Activated effector memory CD4-positive, alpha-beta T cell treated with anti-CD3 and anti-CD28 coated beads, Interleukin-2, amount 50 U/mL, for 16 hours (primary cell): ENCODE measurements at regions not wholly inside any gene's neighbourhood (a gene's known extent, or its start where the extent isn't known, plus 50 kb on each side); places are given as distances from the start of the nearest gene placed in this dataset.

Source experiments
- DNase-seq: peaks from one replicate; pipeline ENCODE4 v3.0.0-alpha.2; 2020

DNA sequence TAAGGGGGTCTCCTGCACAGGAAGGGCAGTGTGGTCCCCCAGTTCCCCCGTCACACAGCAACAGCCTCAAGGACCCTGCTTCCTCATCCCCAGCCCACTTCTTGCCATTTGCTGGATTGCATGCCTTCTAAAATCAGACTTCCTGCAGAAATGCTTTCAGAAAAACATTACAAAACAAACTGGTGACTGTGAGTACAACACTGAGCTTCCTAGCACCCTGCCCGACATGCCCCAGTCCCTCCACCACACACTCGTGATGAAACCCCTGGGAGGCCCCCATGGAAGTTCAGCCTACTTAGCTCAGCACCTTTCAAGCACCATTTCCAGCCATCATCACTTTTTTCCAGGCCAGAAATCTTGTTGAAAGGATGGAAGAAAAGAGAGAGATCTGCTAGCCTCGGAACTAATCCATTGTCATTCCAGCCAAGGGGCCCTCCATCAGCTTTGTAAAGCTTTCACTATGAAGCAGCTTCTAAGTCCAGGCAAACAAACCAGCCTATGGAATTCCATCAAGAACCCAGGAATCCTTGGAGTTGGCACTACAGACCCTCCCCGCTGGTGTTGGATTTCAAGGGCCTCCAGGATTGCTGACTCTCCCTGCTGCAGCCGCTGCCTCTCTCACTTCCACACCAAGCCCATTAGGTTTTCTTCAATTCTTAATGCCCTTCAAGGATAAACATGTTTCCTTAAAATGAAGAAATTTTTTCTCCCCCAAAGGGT, 114.6 kb downstream of the C5orf15 start:
- no peak for DNase-seq

DNA sequence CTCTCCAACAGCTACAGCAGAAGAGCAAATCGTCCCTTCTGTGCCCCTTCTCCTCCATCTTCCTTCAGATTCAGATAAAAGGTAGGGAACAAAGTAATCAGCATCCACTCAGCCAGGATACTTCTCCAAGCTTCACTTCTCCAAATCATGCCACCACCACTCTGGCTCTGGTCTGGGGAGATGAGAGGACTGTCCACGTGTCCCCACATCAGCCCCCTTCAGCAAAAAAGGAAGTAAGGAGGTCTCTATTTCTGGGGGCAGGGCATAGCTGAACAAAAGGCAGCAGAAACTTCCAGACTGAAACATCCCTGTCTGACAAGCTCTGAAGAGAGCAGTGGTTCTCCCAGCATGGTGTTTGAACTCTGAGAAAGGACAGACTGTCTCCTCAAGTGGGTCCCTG, 116.9 kb downstream of the C5orf15 start:
- no peak for DNase-seq

GRCh38 chr5:133850811-133851210, 117.6 kb downstream of the C5orf15 start:
- no peak for DNase-seq

- peak; percentile 53 for DNase-seq
Observed at GRCh38 chr5:133849116-133849515, 119.3 kb downstream of the C5orf15 start.

GRCh38 chr5:133848341-133848811, 120.0 kb downstream of the C5orf15 start:
- DNase-seq: peak; percentile 50

- DNase-seq: peak; percentile 53
Observed at GRCh38 chr5:133847886-133848285, 120.5 kb downstream of the C5orf15 start.

GRCh38 chr5:133847301-133847700, 121.1 kb downstream of the C5orf15 start:
- DNase-seq: peak; percentile 59

- peak; percentile 27 for DNase-seq
Observed at GRCh38 chr5:133846478-133847226, 121.8 kb downstream of the C5orf15 start.

GRCh38 chr5:133845271-133845670, 123.2 kb downstream of the C5orf15 start:
- DNase-seq: peak; percentile 45

DNA sequence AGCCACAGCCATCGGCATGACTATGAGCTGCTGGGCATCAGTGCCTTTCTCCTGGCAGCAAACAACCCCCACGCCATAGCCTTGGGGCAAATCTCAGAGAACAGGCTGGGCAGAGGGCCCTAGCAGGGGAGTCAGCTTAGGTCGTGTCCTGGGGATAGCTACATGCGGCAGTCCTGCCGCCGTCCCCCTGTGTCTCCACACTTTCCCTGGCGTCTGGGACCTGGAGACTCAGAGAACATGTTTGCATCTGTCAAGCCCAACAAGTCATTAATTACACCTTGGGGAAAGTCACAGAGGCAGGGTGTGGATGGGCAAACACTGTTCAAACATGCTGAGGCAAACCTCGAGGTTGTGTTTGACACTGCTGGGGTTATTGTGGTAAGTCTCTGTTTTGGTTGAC, 123.6 kb downstream of the C5orf15 start:
- DNase-seq: peak; percentile 39

GRCh38 chr5:133843911-133844310, 124.5 kb downstream of the C5orf15 start:
- DNase-seq: no peak

DNA sequence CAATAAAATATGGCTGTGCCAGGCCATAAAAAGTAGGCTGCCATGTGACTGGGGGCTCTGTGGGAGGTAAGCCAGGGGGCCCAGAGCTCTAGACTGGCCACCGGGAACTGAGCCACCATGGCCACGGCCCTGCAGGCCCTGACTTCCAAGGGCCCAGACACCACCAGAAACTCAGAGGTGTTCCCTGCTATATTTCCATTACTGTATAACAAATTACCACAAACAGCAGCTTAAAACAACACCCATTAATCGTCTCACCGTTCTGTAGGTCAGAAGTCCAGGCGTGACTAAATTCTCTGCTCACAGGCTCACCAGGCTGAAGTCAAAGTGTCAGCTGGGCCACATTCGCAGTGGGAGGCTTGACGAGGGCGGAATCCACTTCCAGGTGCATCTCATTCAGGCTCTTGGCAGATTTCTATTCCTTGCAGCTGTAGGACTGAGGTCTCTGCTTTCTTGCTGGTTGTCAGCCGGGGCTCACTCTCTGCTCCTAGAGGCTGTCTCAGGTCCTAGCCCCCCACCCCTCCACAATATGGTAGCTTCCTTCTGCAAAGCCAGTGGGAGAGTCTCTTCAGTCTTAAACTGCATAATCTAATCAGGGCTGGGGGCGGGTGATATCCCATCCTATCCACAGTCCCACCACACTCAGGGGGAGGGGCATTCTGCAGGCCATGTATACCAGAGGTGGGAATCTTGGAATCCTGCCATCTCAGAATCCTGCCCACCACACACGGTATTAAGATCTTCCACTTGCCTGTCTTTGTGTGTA, 125.4 kb downstream of the C5orf15 start:
- DNase-seq: peak; percentile 43

DNA sequence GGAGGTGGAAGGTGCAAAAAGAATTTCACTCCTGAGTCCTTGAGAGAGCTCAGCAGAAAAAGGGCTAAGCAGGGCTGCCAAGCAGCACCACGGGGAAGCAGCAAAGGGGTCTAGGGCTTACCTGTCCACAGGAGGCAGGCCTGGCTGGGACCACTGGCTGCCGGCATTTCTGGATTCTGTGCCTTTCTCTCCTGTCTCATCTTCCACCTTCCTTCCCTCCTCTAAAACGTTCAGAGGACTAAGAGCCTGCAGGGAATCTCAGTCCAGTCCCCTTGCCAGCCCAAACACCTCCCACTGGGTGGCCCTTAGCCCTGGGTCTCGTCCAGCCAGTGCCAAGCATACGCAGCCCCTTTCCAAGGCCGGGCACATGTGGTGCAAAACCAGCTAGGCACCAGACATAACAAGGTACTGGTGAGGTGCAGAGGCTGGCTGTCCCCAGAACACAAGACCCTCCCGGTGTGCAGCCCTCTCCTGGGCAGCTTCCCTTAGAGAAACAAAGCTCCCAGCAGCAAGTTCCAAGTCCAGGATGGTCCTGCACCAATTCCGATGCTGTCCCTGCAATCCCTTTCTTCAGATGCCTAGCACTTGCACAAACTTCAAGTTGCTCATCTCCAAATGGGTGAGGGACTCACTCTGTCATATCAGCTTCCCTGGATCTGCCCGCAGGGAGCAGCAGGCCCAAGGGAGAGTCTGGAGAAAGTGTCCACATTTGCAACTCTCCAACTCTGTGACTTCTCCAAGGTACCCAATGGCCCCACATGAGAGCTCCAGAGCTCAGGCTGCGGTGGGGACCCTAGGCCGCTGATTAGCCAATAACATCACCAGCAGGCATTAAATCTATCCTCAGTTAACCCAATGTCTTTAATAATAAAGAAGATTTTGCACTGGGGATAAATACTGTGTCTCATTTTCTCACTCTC, 126.3 kb downstream of the C5orf15 start:
- peak; percentile 49 for DNase-seq

- DNase-seq: no peak
Observed at GRCh38 chr5:133840168-133840567, 128.3 kb downstream of the C5orf15 start.

- DNase-seq: no peak
Observed at GRCh38 chr5:133839721-133840120, 128.7 kb downstream of the C5orf15 start.

- no peak for DNase-seq
Observed at GRCh38 chr5:133839090-133839489, 129.3 kb downstream of the C5orf15 start.

DNA sequence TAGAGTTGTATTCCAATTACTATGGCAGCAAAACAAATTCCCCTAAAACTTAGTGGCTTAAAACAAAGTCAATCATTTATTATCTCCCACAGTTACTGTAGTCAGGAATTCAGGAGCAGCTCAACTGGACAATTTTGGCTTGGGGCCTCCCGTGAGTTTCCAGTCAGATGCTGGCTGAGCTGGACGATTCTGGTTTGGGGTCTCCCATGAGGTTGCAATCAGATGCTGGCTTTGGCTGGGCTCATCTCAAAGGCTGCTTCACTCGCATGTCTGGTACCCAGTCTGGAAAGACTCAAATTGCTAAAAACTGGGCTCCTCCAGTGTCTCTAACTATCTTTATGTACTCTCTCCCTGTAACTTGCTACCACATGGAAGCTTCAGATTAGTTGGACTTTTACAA, 130.1 kb downstream of the C5orf15 start:
- no peak for DNase-seq

DNA sequence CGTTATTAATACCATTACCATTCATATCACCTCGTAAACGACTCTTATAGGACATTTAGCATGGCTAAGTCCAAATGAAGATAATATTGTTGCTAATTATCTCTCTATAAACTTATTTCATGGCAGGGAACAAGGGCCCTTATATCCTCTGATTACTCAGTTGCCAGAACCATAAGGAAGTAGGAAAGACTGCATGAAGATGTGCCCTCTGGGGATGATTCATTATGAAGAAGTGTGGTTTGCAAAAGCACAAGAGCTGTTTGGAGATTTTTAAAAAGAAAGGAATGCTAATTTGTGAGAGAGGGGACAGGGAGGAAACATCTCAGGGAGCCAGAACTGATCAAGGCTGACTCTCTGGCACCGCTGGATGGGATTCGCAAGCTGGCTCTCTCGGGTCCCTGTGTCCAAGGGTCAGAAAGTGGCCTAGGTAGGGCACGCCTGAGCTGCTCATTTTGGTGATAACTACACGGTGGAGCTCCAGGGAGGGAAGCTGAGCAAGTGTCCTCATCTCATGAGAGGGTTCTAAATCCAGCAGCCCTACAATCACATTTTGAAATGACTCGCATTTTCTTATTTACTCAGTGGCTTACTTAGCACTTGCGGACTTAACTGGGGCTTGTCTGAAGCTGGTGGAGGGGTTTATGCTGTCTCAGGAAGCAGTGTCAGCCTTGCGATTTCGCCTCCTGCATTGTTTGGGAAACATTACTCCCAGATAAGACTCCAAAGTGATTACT, 136.8 kb downstream of the C5orf15 start:
- DNase-seq: no peak

DNA sequence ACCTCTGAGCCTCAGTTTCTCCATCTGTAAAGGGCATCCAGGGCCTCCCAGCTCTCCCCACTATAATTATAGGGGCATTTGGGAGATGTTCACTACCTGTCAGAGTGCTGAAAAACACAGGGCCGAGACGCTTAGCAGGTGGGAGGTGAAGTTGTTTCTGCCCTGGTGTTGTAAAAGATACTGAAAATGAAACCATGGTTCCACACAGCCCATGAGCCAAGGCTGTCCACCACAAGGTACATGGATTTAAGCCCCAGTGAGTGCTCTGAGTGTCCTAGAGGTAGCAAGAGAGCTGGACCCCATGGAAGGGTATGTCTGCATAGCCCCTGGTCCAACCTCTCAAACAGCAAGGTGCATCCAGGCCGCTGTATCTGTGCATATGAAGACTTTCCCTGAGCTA, 137.5 kb downstream of the C5orf15 start:
- DNase-seq: no peak

DNA sequence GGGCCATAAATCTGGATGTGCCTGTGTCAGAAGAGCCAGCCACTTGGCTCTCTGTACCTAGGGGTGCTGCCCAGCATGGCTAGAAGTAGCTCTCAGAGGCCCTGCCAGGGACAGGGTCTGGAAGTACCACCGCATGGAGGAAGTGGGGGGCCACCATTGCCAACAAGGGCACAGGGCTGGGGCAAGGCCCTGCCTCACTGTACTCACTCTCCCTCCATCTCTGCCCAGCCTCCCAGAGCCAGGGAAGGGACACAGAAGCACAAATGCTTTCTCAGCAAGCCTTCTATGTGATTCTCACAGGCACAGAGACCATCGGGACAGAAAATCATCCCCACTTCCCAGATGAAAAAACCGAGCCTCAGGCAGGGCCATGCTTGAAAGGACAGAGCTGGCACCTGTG, 138.1 kb downstream of the C5orf15 start:
- no peak for DNase-seq

DNA sequence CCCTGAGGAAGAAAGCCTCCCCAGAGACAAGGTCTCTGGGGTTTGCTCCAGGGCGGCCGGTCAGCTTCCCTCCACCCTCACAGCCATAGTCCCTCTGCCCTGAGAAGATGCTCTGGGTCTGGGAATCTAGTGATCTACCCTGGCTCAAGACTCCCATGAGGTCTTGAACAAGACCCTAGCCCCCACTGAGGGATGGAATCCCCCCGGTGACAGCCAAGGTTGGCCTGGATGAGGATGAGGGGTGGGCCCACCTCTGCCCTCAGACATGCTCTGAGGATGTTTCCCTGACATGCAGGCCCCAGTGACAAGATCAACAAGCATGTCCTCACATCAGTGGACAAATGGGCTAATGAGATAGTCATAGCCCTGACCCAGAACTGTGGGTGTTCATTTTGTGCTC, 138.6 kb downstream of the C5orf15 start:
- no peak for DNase-seq

- DNase-seq: no peak
Observed at GRCh38 chr5:133828722-133829121, 139.7 kb downstream of the C5orf15 start.
